ENCODE measurements at regions not wholly inside any gene's neighbourhood (a gene's known extent, or its start where the extent isn't known, plus 50 kb on each side); places are given as distances from the start of the nearest gene placed in this dataset.

DNA sequence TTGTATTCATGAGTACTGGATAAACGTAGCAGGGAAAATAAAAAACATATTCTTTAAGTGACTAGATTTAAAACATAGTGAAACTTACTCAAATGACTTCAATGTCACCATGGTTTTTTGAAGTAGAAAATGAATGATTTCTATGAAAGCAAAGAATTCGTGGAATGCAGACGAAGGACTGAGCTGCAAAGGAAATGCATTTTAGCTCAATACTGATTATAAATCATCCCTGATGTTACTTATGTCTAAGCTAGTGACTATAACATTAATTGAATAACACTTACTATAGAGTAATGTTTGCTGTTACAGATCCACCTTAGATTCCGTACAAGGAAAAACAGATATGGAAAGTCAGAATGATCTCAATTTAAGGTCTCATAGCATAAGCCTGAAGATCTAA is 1257.7 kb upstream of the CDH2 start:
- no peaks in the 10 kb centered on the region for H3K36me3 ChIP-seq
- H3K27me3 ChIP-seq = no peaks in the 10 kb centered on the region
- H3K27ac ChIP-seq = no peak overlapping the region
- no peak overlapping the region for H3K4me3 ChIP-seq
- H3K9me3 ChIP-seq = peaks cover 0 to 6% (median 0%) of the 10 kb centered on the region in 3 donors
- no peak for ATAC-seq
- no peaks in the 10 kb centered on the region for H3K4me1 ChIP-seq
- WGBS, 2 donors (ENCODE audit: low coverage in 1 of 2) = 31 to 42% methylated on average over 3 to 4 of the region's 4 CpGs
- TF ChIP-seq POLR2A (IDR thresholded peaks at IDR 0.05) (no peak), EP300 (IDR thresholded peaks at IDR 0.05) (no peak), POLR2AphosphoS5 (IDR thresholded peaks at IDR 0.05) (no peak)
- TF ChIP-seq, protein P1, sequence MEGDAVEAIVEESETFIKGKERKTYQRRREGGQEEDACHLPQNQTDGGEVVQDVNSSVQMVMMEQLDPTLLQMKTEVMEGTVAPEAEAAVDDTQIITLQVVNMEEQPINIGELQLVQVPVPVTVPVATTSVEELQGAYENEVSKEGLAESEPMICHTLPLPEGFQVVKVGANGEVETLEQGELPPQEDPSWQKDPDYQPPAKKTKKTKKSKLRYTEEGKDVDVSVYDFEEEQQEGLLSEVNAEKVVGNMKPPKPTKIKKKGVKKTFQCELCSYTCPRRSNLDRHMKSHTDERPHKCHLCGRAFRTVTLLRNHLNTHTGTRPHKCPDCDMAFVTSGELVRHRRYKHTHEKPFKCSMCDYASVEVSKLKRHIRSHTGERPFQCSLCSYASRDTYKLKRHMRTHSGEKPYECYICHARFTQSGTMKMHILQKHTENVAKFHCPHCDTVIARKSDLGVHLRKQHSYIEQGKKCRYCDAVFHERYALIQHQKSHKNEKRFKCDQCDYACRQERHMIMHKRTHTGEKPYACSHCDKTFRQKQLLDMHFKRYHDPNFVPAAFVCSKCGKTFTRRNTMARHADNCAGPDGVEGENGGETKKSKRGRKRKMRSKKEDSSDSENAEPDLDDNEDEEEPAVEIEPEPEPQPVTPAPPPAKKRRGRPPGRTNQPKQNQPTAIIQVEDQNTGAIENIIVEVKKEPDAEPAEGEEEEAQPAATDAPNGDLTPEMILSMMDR (IDR thresholded peaks at IDR 0.05) = no peak

DNA sequence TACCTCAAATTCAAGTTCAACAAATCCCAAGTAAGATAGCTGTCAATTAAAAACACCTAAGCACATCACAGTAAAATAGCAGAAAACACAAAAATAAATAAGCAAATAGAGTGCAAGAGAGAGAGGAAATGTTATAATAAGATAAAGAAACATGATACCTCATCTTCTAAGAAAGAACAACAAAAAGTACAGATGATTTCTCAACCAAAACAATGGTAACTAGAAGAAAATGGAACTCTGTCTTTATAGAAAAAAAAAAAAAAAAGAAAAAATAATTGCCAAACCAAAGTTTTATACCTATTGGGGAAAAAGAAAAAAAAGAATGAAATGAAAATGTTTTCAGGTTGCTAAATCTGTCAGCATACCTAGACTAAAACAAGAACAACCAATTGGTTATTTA is 1253.5 kb upstream of the CDH2 start:
- no peaks in the 10 kb centered on the region for H3K4me1 ChIP-seq
- no peak overlapping the region for H3K4me3 ChIP-seq
- H3K27ac ChIP-seq = no peak overlapping the region
- H3K9me3 ChIP-seq = peaks cover 0 to 6% (median 0%) of the 10 kb centered on the region in 3 donors
- TF ChIP-seq POLR2A (IDR thresholded peaks at IDR 0.05) (no peak), POLR2AphosphoS5 (IDR thresholded peaks at IDR 0.05) (no peak), EP300 (IDR thresholded peaks at IDR 0.05) (no peak)
- TF ChIP-seq, protein P1 (IDR thresholded peaks at IDR 0.05) = no peak
- no peaks in the 10 kb centered on the region for H3K36me3 ChIP-seq
- ATAC-seq = no peak
- no peaks in the 10 kb centered on the region for H3K27me3 ChIP-seq

DNA sequence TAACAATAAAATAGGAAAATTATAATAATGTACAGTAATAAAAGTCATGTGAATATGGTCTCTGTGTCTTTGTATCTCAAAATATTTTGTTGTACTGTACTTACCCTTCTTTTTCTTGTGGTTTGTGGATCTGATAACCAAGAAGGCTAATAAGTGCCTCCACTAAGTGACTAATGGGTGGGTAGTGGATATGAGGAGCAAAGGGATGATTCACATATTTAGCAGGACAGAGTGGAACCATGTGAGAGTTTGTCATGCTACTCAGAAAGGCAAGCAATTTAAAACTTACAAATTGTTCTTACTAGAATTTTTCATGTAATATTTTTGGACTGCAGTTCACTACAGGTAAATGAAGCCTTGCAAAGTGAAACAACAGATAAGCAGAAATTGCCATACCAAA is 1241.2 kb upstream of the CDH2 start:
- no peak overlapping the region for H3K4me3 ChIP-seq
- no peaks in the 10 kb centered on the region for H3K4me1 ChIP-seq
- H3K27me3 ChIP-seq = no peaks in the 10 kb centered on the region
- H3K27ac ChIP-seq = no peak overlapping the region
- H3K36me3 ChIP-seq = no peaks in the 10 kb centered on the region
- ATAC-seq = no peak
- peaks cover 0 to 9% (median 0%) of the 10 kb centered on the region in 3 donors for H3K9me3 ChIP-seq
- TF ChIP-seq POLR2A (IDR thresholded peaks at IDR 0.05) (no peak), POLR2AphosphoS5 (IDR thresholded peaks at IDR 0.05) (no peak), EP300 (IDR thresholded peaks at IDR 0.05) (no peak)
- TF ChIP-seq, protein P1 (IDR thresholded peaks at IDR 0.05) = no peak

DNA sequence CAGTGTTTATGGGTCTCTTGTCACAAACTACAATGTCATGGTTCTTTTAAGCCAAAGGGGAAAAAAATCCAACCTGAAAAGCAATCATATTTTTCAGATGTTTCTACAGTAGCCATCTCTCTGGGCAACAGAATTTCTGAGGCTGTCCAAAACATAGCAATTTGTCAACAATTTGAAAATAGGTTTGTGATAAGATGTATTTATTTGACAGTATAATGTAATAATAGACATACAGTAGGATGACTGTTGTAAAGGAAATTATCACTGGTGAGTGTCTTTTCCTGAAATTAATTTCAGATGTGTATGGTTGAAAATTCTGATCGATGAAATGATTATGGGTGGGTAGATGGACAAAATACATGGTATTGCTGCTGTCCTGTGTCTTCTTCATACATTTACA is 1230.1 kb upstream of the CDH2 start:
- H3K9me3 ChIP-seq = no peaks in the 10 kb centered on the region
- 88 to 100% methylated on average over 1 of the region's 1 CpG for WGBS, 2 donors (ENCODE audit: low coverage in 1 of 2)
- TF ChIP-seq, protein P1 (IDR thresholded peaks at IDR 0.05) = no peak
- no peak for TF ChIP-seq POLR2AphosphoS5 (IDR thresholded peaks at IDR 0.05)
- TF ChIP-seq POLR2A (IDR thresholded peaks at IDR 0.05) = no peak
- TF ChIP-seq EP300 (IDR thresholded peaks at IDR 0.05) = no peak
- no peak for ATAC-seq
- H3K27me3 ChIP-seq = no peaks in the 10 kb centered on the region
- no peak overlapping the region for H3K4me3 ChIP-seq
- H3K4me1 ChIP-seq = no peaks in the 10 kb centered on the region
- no peaks in the 10 kb centered on the region for H3K36me3 ChIP-seq
- no peak overlapping the region for H3K27ac ChIP-seq

DNA sequence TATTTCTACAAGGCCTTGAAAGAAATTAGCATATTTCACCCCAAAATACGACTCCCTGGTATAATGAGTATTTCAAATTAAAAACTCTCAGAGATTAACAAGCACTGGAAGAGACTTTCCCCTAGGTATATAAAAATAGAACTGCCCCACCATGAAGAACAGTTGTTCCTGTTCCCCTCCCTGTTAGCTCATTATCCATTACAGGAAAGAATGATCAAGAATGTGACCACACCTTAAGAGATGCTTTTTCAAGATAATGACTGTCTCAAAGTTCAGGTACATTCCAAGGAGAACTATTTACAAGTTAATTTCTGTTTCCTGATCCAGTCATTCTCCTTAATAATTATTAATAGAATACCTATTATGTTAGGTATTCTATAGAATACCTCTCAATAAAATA is 1220.6 kb upstream of the CDH2 start:
- no peak overlapping the region for H3K27ac ChIP-seq
- no peaks in the 10 kb centered on the region for H3K9me3 ChIP-seq
- TF ChIP-seq POLR2A (IDR thresholded peaks at IDR 0.05) (no peak), POLR2AphosphoS5 (IDR thresholded peaks at IDR 0.05) (no peak), EP300 (IDR thresholded peaks at IDR 0.05) (no peak)
- TF ChIP-seq, protein P1 (IDR thresholded peaks at IDR 0.05) = no peak
- 79 to 100% methylated on average over 1 of the region's 1 CpG for WGBS, 2 donors (ENCODE audit: low coverage in 1 of 2)
- no peak overlapping the region for H3K4me3 ChIP-seq
- no peaks in the 10 kb centered on the region for H3K4me1 ChIP-seq
- no peaks in the 10 kb centered on the region for H3K27me3 ChIP-seq
- no peak for ATAC-seq
- H3K36me3 ChIP-seq = no peaks in the 10 kb centered on the region
